SHP77 treated with DMSO at 0.1 percent for 48 hours (cell line): ENCODE measurements at regions not wholly inside any gene's neighbourhood (a gene's known extent, or its start where the extent isn't known, plus 50 kb on each side); places are given as distances from the start of the nearest gene placed in this dataset.
"Not testable (repeated sequence)": the region's sequence is repeated elsewhere in the genome, so short reads cannot be mapped to it uniquely, and the experiment has no call there.

Source experiments
- DNase-seq: peaks from one replicate; lab custom pipeline; 2025; lab: John Stamatoyannopoulos, UW

DNA sequence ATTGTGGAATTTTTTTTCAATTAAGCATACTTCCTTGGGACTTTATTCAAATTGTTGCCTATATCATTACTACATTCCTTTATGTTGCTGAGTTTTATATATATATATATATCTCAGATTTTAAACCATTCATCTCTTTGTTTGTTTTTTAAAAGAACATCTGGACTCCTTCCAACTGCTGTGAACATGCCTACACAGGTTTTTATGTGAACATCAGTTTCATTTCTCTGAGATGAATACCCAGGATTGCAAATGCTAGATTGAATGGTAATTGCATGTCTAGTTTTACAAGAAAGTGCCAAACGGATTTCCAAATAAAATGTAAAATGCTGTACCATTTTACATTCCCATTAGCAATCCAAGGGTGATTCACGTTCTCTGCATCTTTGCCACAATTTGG is 1289.3 kb downstream of the HACE1 start:
- DNase-seq, result no peak

DNA sequence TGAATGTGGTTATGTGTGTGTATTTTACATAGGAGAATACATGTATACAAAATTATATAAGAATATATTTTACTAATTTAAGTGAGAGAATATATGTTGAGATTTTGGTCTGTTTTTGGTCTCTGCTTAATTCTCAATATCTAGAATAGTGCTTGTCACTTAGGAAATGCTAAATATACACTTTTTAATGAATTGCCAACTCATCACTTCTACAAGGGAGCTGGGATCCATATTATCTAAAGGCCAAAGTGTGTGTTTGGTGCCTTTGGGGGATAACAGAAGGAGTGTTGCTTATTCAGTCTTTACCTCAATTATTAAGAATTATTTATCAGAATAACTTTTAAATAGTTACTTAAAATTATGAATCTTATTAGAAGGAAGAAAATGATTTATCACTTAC is 1304.8 kb downstream of the HACE1 start:
- no peak for DNase-seq

- no peak for DNase-seq
Measured at GRCh38 chr6:103538381-103538780, 1321.3 kb downstream of the HACE1 start.

DNA sequence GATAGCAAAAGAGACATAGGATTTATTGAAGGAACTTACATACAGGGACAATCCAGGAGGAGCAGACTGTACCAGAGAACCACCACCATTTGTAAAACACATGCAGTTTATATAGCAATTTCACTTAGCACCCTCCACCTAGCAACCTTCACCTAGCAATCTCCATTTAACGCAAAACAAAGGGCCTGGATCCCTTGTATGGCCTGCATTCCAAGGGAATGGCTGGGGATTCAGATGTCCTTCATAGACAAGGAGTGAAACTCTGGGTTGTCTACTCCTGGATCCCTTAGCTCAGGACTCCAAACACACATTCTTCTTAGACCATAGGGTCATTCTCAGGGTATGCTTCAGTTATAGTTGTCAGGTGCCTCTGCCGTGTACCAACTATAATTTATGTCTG is 1324.9 kb downstream of the HACE1 start:
- DNase-seq, result no peak

DNA sequence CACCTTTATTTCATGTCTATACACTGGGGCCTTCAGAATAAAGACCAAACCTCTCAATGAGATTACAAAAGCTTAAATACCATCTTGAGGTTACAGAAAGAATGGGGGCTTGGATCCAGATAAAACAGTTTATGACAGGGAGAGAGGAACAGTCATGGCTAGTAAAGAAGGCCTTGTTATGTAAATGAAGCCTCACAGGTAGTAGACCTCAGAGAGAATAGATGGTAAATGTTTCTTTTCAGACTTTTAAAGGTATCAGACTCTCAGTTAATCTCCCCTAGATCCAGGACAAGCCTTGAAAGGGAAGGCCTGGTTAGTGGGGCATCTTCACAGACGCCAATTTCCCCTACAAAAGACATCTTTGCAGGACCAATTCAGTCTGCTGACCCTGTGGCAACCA is 1325.6 kb downstream of the HACE1 start:
- DNase-seq, result no peak

- no peak for DNase-seq
Measured at GRCh38 chr6:103522045-103522444, 1337.7 kb downstream of the HACE1 start.

DNA sequence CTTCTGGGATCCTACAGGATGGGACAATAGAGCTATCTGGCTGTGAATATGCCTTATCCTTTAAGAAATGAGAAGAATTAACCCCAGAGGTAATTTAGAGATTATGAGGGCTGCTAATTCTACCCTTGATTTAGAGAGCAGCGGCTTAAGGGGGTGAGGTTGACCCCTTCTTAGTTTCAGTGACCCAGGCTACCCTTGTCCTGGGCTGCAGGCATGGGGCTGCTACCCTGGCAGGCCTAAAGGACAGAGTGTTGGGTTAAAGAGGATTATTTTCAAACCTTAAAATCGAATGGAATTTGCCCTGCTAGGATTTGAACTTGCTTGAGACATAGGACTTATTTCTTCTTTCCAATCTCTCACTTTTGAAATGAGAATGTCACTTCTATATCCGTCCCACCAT is 1343.4 kb downstream of the HACE1 start:
- no peak for DNase-seq

GRCh38 chr6:103507052-103507451 is 1352.7 kb downstream of the HACE1 start:
- no peak for DNase-seq

DNA sequence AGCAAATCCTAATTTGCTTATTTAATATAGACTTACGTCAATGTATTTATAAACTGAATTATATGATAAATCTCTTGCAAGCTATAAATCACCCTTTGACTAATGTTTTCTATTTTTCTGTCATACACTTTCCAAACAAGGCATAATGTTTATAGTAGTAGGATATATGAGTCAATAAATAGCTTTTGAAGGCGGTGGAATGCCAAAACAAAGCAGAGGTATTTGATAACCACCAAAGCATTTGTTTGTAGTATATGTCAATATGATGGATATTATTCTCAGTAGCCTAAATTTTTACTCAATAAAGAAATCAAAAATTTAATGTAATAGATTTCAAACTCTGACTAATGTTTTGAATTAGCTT is 1354.6 kb downstream of the HACE1 start:
- DNase-seq, result no peak

GRCh38 chr6:103504501-103505154 is 1355.1 kb downstream of the HACE1 start:
- DNase-seq, result no peak

DNA sequence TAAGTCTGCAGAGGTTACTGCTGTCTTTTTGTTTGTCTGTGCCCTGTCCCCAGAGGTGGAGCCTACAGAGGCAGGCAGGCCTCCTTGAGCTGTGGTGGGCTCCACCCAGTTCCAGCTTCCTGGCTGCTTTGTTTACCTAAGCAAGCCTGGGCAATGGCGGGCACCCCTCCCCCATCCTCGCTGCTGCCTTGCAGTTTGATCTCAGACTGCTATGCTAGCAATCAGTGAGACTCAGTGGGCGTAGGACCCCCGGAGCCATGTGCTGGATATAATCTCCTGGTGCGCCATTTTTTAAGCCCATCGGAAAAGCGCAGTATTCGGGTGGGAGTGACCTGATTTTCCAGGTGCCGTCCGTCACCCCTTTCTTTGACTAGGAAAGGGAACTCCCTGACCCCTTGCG is 1363.1 kb downstream of the HACE1 start:
- DNase-seq, result not testable (repeated sequence)

GRCh38 chr6:103456652-103457051 is 1403.1 kb downstream of the HACE1 start:
- no peak for DNase-seq

- no peak for DNase-seq
Measured at GRCh38 chr6:103455275-103455674, 1404.4 kb downstream of the HACE1 start.

GRCh38 chr6:103409475-103409874 is 1450.2 kb downstream of the HACE1 start:
- DNase-seq, result no peak

DNA sequence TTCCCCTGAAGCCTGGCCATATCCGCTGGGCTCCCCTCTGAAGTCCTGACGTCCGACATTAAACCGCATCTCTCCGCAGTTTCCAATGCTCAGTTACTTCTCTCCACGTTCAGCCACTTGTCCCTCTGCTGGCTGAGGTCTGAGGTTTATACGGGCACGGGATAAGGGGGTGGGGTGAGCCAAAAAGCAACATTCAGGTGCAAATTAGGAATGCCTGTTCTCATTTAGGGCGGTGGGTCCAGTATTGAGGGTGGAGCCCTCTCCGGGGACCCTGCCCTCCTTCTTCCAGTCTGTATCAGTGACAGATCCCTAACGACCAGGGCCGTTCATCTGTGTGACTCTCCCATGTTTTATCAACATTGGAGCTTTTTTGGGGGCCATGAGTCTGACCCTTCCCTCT is 1454.4 kb downstream of the HACE1 start:
- DNase-seq, result no peak

DNA sequence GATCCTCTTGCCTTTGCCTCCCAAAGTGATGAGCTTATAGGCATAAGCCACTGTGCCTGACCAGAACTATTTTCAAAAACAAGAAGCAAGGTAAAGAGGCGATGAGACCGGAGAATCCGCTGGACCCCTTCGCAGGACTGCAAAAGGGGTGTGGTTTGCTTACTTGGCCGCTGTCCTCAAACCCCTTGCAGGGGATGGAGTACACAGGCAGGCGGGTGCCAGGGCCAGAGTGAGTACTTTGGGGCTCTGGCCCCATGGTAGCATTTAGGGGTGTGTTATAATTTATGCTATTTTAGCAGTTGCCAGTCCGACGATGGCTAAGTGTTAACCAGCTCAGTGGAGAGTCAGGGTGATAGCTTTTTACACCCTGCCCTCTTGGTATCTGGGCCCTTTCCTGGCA is 1454.9 kb downstream of the HACE1 start:
- DNase-seq, result no peak

- DNase-seq, result no peak
Measured at GRCh38 chr6:103396768-103397167, 1463.0 kb downstream of the HACE1 start.

GRCh38 chr6:103379272-103379671 is 1480.4 kb downstream of the HACE1 start:
- no peak for DNase-seq

DNA sequence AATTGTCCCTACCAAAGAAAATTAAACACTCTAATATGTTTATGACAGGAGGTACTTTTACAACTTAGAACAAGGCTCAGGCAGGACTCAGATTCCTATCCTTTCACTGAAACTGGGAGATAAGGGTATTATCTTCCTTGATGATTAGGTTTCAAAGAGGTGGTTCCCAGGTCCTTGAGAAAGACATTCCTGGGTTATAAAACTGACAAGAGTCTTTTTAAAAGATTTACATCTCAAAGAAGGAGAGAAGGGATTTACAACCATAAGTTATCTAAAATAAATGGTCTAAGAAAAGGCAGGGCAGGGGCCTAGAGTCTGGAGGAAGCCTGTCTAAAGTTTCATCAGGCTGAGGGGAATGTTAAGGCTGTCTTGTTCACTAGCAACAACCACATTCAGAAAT is 1492.5 kb downstream of the HACE1 start:
- DNase-seq, result no peak

GRCh38 chr6:103356531-103356930 is 1503.2 kb downstream of the HACE1 start:
- no peak for DNase-seq

- DNase-seq, result no peak
Measured at GRCh38 chr6:103344554-103345163, 1515.1 kb downstream of the HACE1 start.

- DNase-seq, result no peak
Measured at GRCh38 chr6:103335412-103335811, 1524.3 kb downstream of the HACE1 start.

DNA sequence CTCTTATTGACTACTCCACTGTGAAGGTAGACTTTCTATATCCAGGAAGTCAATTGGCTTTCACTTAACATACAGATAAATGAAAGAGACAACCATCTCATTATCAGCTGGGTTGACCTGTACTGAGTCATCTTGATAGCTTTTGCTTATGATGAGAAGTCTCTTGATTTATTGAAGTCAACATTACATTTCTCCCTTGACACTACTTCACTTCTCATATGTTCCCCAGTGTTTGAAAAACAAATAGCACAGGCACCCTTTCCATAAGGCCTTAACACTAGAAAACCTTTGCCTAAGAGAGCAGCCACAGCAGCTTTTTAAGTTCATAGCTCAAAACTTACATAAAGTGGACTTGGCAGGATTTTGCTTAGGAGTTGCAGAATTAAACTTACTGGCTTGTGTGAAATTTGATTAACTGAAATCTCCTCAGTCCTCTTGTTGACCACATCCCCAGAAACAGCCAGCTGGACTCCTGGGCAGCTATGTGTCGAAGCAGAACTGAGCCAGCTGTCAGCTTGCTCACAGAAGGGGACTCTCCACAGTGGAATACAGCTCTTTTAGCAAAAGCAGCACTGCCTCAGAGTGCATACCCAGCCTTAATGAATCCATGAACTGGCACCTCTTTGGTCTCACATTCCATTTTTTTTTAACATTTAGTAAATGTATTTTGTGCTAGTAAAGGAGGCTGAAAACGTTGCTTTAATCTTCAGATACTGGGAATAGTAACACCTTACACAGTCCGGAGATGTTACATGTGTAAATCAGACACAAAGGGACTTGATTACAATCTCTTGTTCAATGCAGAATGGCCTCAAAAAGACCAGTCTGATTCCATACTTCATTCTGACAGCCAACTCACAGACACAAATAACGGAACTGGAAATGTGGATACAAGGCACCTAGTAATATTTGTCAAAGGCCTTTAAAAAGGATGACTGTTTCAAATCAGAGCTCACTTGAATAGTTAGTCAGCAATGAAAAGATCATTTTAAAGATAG is 1532.7 kb downstream of the HACE1 start:
- DNase-seq, result peak; percentile 90
